ENCODE measurements at regions not wholly inside any gene's neighbourhood (a gene's known extent, or its start where the extent isn't known, plus 50 kb on each side); places are given as distances from the start of the nearest gene placed in this dataset.

DNA sequence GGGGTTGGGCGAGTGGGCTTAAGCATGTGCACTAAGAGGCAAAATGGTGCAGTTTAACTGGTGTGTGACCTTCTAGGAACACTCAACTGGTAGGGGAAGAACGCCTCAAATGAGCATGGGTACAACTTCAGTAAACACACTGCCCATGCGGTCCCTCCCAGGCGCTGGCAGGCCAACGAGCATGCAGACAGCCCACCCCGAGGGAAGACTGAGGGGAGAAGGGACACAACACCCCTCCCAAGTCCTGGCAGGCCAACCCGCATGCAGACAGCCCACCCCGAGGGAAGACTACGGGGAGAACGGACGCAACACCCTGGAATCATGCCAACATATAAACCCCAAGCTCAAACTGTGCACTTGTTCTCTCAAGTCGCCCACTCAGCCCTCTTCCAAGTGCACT is 456.0 kb downstream of the FBXO15 start:
- no peak overlapping the region for H3K27ac ChIP-seq (ENCODE audit: control insufficient read depth, insufficient read depth)
- no peak for ATAC-seq
- SMC1A ChIA-PET (ENCODE audit: uncharacterized antibody, unreplicated experiment), result no interaction called here
- TF ChIP-seq EP300 (IDR thresholded peaks at IDR 0.05; ENCODE audit: borderline replicate concordance in 1 of 2, control insufficient read depth in 1 of 2, low read depth in 2 of 2, low read length in 2 of 2) (no peak), TCF12 (IDR thresholded peaks at IDR 0.05; ENCODE audit: low read depth, low read length) (no peak), NFXL1 (IDR thresholded peaks at IDR 0.05; ENCODE audit: borderline replicate concordance) (no peak), RELA (IDR thresholded peaks at IDR 0.05; ENCODE audit: borderline replicate concordance, partially characterized antibody) (no peak), CHD4 (IDR thresholded peaks at IDR 0.05) (no peak), SRF (IDR thresholded peaks at IDR 0.05; ENCODE audit: low read depth in 2 of 2, low read length in 2 of 2) (no peak), GABPA (IDR thresholded peaks at IDR 0.05; ENCODE audit: low read depth) (no peak), BHLHE40 (IDR thresholded peaks at IDR 0.05; ENCODE audit: borderline replicate concordance in 1 of 2, low read depth in 2 of 2, low read length in 1 of 2) (no peak), CREM (IDR thresholded peaks at IDR 0.05; ENCODE audit: low read depth) (no peak), LARP7 (IDR thresholded peaks at IDR 0.05) (no peak), DPF2 (IDR thresholded peaks at IDR 0.05) (no peak), FOXK2 (IDR thresholded peaks at IDR 0.05) (no peak), JUND (IDR thresholded peaks at IDR 0.05; ENCODE audit: low read depth, low read length) (no peak), GATAD2B (conservative IDR thresholded peaks at IDR 0.05; ENCODE audit: low read depth) (no peak), ESRRA (IDR thresholded peaks at IDR 0.05; ENCODE audit: low read length) (no peak), MYB (IDR thresholded peaks at IDR 0.05; ENCODE audit: borderline replicate concordance, low read depth, low read length) (no peak)
- TF ChIP-seq, protein P1, sequence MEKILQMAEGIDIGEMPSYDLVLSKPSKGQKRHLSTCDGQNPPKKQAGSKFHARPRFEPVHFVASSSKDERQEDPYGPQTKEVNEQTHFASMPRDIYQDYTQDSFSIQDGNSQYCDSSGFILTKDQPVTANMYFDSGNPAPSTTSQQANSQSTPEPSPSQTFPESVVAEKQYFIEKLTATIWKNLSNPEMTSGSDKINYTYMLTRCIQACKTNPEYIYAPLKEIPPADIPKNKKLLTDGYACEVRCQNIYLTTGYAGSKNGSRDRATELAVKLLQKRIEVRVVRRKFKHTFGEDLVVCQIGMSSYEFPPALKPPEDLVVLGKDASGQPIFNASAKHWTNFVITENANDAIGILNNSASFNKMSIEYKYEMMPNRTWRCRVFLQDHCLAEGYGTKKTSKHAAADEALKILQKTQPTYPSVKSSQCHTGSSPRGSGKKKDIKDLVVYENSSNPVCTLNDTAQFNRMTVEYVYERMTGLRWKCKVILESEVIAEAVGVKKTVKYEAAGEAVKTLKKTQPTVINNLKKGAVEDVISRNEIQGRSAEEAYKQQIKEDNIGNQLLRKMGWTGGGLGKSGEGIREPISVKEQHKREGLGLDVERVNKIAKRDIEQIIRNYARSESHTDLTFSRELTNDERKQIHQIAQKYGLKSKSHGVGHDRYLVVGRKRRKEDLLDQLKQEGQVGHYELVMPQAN (conservative IDR thresholded peaks at IDR 0.05), result no peak
- TF ChIP-seq, protein P2, sequence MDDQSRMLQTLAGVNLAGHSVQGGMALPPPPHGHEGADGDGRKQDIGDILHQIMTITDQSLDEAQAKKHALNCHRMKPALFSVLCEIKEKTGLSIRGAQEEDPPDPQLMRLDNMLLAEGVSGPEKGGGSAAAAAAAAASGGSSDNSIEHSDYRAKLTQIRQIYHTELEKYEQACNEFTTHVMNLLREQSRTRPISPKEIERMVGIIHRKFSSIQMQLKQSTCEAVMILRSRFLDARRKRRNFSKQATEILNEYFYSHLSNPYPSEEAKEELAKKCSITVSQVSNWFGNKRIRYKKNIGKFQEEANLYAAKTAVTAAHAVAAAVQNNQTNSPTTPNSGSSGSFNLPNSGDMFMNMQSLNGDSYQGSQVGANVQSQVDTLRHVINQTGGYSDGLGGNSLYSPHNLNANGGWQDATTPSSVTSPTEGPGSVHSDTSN (IDR thresholded peaks at IDR 0.05; ENCODE audit: insufficient replicate concordance, low read depth, low read length), result no peak
- TF ChIP-seq, protein P3, sequence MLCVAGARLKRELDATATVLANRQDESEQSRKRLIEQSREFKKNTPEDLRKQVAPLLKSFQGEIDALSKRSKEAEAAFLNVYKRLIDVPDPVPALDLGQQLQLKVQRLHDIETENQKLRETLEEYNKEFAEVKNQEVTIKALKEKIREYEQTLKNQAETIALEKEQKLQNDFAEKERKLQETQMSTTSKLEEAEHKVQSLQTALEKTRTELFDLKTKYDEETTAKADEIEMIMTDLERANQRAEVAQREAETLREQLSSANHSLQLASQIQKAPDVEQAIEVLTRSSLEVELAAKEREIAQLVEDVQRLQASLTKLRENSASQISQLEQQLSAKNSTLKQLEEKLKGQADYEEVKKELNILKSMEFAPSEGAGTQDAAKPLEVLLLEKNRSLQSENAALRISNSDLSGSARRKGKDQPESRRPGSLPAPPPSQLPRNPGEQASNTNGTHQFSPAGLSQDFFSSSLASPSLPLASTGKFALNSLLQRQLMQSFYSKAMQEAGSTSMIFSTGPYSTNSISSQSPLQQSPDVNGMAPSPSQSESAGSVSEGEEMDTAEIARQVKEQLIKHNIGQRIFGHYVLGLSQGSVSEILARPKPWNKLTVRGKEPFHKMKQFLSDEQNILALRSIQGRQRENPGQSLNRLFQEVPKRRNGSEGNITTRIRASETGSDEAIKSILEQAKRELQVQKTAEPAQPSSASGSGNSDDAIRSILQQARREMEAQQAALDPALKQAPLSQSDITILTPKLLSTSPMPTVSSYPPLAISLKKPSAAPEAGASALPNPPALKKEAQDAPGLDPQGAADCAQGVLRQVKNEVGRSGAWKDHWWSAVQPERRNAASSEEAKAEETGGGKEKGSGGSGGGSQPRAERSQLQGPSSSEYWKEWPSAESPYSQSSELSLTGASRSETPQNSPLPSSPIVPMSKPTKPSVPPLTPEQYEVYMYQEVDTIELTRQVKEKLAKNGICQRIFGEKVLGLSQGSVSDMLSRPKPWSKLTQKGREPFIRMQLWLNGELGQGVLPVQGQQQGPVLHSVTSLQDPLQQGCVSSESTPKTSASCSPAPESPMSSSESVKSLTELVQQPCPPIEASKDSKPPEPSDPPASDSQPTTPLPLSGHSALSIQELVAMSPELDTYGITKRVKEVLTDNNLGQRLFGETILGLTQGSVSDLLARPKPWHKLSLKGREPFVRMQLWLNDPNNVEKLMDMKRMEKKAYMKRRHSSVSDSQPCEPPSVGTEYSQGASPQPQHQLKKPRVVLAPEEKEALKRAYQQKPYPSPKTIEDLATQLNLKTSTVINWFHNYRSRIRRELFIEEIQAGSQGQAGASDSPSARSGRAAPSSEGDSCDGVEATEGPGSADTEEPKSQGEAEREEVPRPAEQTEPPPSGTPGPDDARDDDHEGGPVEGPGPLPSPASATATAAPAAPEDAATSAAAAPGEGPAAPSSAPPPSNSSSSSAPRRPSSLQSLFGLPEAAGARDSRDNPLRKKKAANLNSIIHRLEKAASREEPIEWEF (IDR thresholded peaks at IDR 0.05; ENCODE audit: insufficient replicate concordance, low read depth, low read length), result no peak

More for the DNA sequence above, 456.0 kb downstream of the FBXO15 start:
- ChIA-PET CTCF (no interaction called here), POLR2A (no interaction called here), RAD21 (ENCODE audit: unreplicated experiment) (no interaction called here)
- no peak overlapping the region for H3K9ac ChIP-seq (ENCODE audit: control insufficient read depth, insufficient read depth, low read length)
- no peak for FAIRE-seq
- intact Hi-C loops (cut with micrococcal nuclease; ENCODE audit: unreplicated experiment), result loop anchor here (5.0 to 10.0 kb wide), 2 partner anchors 34 to 57 kb away; no protein-coding TSS in a partner anchor
- H3K79me2 ChIP-seq (ENCODE audit: control insufficient read depth, insufficient read depth, low read length), result no peaks in the 10 kb centered on the region
- H4K20me1 ChIP-seq (ENCODE audit: control insufficient read depth, insufficient read depth), result no peaks in the 10 kb centered on the region
- no peaks in the 10 kb centered on the region for H3K36me3 ChIP-seq (ENCODE audit: control insufficient read depth in 2 of 2, insufficient read depth in 2 of 2, low read length in 1 of 2)
- H3K27me3 ChIP-seq (replicated peaks in 1 of 2; ENCODE audit: control insufficient read depth in 2 of 2, insufficient read depth in 2 of 2, low read length in 1 of 2), result no peaks in the 10 kb centered on the region
- no peak for DNase-seq (ENCODE audit: low read depth, low spot score)
- no TSS peak for BruUV-seq (replicated peaks)
- no peak overlapping the region for H2AFZ ChIP-seq (ENCODE audit: control insufficient read depth, low read depth, low read length)
- H3K9me3 ChIP-seq (replicated peaks; ENCODE audit: control insufficient read depth, insufficient read depth, low read length), result no peaks in the 10 kb centered on the region; the same call in 2 of the 3 replicates
- 74% methylated on average over 12 of the region's 12 CpGs for WGBS (ENCODE audit: insufficient coverage, insufficient replicate concordance, low lambda C conversion rate, missing lambda C conversion rate)
- in situ Hi-C loops (cut with MboI), result no loop called here
- no peak overlapping the region for H3K4me3 ChIP-seq
- H3K4me1 ChIP-seq (ENCODE audit: control insufficient read depth, insufficient read depth, low read length), result peaks cover 24% of the 10 kb centered on the region
- H3K4me2 ChIP-seq (ENCODE audit: control insufficient read depth, insufficient read depth), result no peak overlapping the region
